CD1c-positive myeloid dendritic cell (primary cell): ENCODE measurements at regions not wholly inside any gene's neighbourhood (a gene's known extent, or its start where the extent isn't known, plus 50 kb on each side); places are given as distances from the start of the nearest gene placed in this dataset.

Source experiments
- DNase-seq: peaks from one replicate; pipeline ENCODE4 v3.0.0-alpha.2; 2016; ENCODE audit errors: extremely low spot score

DNA sequence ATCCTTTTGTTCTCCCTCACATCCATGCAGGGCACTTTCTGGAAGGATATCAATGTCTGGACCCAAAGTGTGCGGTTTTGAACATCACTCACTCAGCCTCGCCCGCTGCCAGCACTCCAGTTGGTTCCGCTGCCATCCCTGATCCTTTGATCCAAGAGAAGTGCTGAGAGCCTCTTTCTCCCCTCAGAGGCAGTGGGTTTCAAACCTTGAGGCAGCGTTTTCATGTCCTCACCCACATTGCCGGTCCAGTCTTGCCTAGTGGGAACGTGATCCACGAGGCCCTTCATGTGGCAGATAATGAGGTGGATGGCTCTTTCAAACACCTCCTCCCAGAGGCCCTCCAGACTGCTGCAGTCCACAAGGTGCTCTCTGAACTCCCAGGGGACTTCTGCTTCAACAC is 122.2 kb downstream of the ACTL8 start:
- DNase-seq, result no peak

DNA sequence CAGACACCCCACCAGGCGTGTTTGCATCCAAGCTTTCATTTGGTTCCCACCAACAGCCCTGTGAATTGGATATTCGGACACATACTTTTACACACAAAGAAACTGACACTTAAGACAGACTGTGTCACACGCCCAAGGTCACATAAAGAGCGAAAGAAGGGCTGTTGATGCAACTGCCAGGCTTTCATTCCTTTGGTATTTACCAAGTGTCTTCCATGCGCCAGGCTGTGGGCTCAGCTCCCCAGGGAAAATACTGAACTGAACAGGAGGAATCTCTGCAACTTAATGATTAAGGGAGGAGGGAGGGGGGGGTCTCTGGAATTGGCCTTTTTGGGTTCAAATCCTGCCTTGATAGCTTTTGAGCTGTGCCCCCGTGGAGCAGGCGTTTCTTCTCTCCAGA is 122.8 kb downstream of the ACTL8 start:
- DNase-seq, result no peak

DNA sequence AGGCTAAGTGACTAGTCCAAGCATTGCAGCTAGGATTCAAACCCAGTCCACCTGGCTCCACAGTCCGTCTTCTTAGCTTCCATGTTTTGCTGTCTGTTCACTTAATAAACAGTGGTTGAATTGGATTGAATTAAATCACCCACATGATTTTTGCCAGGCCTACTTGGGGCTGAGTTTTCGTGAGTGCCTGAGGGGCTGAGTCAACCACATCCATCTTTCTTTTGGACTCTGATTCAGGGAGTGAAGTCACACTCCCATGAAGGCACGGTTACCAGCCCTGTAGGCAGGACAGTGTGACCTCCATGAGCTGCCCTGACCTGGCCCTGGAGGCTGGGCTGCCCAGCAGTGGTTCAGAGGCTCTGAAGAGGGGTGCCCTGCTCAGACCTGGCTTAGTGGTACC is 123.7 kb downstream of the ACTL8 start:
- no peak for DNase-seq

DNA sequence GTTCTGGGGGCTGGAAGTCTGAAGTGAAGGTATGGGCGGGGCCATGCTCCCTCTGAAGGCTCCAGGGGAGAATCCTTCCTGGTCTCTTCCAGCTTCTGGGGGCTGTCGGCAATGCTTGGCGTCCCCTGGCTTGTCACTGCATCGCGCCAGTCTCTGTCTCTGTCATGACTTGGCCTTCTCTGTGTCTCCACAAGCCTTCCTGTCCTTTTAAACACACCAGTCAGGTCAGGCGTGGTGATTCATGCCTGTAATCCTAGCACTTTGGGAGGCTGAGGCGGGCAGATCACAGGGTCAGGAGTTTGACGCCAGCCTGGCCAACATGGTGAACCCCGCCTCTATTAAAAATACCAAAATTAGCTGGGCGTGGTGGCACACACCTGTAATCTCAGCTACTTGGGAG is 125.3 kb downstream of the ACTL8 start:
- DNase-seq, result no peak

DNA sequence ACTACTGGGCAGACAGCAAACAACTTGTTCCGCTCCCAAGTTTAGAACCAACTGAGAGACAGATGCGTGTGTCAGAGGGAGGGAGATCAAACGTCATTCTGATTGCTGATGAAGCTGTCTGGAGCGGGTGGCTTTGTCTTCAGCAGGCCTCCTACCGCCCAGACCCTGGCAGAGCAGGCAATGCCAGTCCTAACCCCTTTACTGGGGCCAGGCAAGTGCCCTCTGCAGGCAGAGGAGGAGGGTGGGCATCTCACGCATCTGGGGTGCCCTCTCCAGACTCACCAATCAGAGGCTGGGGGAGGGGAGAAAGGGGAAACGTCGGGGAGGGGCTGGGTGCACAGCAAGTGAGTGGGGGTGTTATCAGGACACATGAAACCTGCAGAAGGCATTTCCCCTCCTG is 126.6 kb downstream of the ACTL8 start:
- DNase-seq, result no peak

DNA sequence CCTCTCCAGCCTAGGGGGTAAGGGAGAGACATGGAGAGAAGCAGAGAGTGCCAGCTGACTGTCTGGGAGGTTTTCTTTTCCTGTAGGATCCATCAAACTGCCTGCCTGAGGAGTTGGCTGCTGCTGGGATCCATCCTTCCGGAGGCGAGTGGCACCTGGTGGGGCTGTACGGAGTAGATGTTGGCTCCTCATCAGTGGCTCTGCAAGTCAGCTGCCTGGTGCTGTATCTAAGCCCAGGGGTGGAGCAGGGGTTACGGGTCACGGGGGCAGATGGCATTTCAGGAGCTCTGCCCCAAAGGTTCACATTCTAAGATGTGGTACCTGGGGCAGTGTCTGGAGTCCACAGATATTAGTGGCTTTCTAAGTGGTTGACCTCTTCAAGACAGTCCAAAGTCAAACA is 128.0 kb downstream of the ACTL8 start:
- no peak for DNase-seq

DNA sequence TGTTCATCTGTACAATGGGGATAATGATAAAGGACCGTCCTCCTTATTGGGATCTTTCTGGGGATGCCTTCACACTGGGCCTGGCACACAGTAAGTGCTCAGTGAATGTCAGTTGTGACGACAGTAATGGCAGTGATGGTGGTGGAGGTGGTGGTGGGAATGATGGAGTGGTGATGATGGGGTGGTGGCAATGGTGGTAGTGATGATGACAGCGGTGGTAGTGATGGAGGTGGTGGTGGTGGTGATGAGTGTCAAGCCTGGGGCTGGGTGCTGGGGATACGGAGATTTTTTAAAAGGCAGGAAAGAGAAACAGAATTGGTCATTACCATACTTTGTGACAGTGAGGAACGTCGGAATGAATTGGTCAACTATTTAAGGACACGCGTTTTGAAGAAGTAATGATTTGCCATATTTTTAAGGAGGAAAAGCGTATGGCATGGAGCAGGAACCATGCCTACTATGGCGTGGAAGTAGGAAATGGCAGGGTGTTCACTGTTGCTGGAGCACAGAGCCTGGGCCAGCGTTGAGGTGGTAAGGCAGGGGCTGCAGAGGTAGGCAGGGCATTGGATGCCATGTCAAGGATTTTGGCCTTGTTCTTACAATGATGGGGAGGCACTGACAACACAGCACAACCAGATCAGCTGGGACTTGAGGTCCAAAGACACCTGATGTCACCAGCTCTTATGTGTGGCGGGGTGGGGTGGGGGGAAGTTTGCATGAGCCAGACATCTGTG is 128.7 kb downstream of the ACTL8 start:
- no peak for DNase-seq

DNA sequence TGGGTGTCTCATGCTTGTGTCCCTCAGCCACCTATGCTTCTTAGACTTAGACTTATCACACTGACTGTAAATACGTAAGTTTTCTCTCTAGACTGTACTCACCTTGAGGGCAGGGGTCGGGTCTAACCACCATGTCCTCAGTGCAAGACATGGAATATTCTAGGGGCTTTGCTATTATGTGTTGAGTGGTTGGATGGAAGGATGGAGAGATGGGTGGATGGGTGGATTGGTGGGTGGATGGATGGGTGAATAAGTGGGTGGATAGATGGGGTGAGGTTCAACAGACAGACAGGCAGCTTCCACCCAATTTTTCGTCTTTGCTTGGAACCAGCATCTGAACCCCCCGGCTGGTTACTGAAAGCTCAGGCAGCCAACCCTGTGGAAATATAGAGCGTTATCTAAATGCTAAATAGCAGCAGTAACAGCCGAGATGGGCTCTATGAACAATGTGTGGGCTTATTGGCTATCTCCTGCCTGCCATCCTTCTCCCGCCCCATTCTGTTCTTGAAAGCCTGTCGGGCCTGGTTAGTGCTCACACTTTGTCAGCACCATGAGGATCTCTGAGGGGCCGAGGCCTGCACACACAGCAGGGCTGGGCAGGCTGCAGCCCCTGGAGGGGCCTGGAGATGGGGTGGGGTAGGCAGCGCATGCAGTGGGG is 130.7 kb downstream of the ACTL8 start:
- no peak for DNase-seq

DNA sequence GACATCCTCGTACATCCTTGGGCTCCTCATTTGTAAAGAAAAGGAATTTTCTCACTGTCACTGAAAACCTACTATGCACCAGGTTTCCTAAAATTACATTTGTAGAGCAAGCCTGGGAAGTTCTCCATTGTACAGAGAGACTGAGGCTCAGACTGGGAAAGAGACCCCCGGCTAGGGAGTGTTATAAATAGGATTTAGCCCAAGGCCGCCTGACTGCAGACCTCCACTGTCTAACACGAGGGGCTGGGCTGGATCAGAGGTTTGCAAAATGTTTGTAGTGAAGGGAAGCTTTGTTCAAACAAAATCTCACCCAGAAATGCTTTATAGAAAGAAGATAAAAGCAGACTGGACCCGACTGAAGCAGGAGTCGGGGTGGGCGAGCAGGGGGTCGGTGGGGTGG is 131.3 kb downstream of the ACTL8 start:
- no peak for DNase-seq

DNA sequence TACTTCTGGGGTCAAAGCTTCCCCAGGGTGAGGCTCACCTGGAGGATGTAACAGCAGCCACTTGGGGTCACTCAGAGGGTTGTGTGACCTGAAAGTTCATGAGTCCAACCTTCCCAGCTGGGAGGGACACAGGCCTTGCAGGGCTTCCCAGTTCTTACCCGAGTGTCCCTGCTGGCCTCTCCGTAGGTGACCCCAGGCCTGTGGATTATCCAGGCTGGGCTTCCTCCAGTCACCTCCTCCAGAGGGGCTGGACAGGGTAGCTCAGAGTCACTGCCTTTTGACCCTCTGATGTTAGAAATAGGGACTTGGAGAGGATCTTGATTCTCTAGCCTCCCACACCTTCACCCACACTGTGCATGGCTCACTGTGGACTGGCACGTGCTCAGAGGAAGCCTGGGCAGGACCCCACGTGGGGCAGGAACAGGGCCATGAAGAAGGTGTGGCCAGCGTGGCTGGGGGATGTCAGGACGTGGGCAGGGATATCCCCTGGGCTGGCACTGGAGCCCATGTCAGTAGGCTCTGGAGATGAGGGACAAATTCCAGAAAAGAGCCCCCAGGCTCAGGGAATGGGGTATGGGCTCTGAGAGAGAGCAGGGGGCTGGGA is 131.8 kb downstream of the ACTL8 start:
- no peak for DNase-seq

DNA sequence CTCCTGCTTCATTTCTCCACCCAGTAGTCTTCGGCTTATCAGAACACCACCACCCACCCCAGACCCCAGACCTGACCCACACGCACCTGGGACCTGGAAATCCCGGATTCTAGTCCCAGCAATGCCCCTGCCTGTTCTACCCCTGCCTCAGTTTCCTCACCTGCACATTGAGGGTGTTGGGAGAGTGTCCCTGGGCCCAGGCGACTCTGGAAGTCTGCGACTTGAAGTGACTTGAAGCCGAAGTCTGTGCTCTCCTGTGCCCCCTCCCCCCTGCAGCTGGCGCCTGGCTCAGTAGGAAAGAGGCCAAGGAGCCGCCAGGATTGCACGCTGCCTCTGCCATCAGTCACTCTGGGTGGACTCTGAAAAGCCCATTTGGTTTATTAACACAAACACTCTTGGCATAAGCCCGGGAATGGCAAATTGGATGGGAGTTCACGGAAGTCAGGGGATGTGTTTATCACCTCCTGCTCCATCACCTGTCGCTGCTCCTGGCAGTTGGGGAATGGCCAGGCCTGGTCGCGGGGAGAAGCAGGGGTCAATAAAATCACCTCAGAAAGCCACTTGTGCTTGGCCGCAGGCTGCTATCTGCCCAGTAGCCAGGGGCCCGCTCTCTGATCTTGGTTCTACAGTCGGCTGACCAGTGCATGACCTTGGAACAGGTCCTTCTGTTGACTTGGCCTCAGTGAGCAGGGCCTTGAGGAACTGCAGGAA is 132.7 kb downstream of the ACTL8 start:
- no peak for DNase-seq

DNA sequence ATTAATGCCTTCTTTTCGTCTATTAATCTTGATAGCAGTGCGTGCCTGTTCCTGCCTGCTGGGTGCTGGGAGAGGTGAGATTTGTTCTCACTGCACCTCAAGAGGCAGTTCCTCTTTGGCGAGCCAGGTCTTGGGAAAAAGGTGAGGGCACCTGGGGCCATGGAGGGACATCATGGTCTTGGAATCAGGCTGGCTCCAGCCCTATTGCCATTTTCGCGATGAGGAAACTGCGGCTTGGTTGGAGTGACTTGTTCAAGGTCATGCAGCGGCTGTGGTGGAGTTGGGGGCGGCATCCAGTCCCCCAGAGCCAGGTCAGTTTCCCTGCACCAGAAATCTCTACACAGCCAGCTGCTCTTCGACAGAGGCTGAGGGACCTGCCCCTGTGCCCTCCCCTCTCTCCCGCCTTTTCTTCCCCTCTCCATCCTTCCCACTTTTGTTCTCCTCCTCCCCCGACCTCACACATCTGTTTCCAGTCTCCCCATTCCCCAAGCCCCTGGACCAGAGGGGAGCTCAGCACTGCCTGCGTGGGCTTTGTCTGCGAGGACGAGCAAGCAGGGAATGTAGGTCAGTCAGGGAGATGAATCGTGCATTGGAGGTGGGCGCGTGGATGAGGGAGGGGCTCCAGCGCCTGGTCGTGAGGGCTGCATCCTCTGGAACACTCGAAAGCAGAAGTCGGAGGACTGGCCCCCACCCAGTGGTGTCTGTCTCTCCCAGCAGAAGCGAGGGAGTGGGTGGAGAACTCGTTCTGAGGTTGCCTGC is 135.1 kb downstream of the ACTL8 start:
- no peak for DNase-seq

DNA sequence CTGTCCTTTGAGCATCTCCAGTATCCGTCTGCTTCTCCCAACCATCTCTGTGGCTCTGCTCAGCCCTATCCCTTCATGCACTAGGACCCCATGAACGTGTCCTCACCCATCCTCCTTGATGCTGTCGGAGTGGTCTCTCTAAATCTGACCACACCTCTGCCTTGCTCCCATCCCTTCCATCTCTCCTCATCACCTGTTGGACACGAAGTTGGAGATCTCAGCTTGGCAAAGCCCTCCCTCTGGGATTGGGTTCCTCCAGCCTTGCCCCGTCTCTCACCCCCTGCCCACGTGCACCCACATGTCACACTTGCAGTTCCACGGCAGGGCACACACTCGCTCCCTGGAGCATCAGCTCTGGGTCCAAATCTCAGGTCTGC is 135.7 kb downstream of the ACTL8 start:
- no peak for DNase-seq

DNA sequence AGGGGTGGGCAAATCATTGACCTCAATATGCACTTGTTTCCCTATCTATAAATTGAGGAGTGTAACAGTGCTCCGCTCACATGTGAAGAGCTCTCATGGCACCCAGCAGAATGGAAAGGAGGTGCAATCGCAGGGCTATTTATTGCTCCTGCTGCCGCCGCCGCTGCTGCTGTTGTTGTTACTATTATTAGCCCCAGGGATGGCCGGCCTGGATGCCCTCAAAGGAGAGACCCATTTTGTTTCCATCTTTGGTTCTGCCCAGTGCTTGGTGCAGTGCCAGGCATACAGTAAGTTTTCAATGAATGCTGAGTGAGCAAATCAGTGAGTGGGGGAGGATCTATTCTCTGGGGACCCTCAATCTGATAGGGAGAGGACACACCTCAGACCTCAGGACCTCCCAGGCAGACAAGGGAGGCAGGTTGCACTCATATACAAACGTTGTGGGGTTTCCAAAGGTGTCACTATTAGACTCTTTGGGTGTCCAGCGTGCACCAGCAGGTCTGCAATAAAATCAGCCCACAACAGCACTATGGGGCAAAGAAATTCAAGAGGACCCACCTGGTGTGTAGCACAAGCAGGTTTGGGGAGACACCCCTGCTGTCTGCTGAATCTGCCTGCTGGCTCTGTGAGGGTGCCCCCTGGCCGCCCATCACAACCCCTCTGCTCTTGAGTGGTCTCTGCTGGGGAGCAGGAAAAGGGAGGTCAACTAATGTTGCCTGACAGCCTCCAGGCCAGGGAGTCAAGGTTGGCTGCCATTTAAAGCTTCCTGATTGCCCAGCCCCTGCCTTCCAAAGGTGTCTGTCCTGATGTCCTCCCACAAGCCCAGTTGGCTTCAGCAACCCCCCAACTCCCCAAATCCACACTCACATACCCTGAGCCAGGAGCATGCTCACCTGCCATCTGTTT is 136.3 kb downstream of the ACTL8 start:
- DNase-seq, result no peak

DNA sequence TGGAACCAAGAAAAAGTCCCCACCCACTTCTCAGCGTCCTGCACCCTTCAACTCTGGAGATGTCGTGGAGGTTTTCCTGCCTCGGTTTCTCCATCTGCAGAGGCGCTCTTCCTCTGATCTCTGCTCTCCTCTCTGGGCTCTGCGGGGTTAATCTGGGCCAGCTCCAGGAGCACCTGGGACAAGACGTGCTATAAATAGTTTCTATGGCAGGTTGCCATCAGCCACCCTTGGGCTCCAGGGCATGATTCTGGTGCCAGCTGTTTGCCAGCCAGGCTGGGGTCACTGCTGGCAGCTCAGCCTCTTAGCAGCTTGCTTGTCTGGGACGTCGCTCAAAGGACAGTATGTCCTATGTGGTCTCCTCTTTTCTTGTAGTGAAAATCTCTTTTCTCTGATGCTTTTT is 137.1 kb downstream of the ACTL8 start:
- DNase-seq, result no peak

DNA sequence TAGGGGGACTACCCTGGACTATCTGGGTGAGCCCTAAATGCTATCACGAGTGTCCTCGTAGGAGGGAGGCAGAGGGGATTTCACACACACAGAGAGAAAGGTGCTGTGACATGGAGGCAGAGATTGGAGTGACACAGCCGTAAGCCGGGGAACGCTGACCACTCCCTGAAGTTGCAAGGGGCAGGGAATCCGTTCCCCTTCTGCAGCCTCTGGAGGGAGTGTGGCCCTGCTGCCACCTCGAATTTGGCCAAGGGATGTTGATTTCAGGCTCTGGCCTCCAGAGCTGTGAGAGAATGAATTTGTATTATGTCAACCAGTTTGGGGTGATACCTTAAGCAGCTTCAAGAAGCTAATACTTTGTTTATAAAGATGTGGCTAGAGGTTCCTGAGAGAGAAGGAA is 137.7 kb downstream of the ACTL8 start:
- no peak for DNase-seq

DNA sequence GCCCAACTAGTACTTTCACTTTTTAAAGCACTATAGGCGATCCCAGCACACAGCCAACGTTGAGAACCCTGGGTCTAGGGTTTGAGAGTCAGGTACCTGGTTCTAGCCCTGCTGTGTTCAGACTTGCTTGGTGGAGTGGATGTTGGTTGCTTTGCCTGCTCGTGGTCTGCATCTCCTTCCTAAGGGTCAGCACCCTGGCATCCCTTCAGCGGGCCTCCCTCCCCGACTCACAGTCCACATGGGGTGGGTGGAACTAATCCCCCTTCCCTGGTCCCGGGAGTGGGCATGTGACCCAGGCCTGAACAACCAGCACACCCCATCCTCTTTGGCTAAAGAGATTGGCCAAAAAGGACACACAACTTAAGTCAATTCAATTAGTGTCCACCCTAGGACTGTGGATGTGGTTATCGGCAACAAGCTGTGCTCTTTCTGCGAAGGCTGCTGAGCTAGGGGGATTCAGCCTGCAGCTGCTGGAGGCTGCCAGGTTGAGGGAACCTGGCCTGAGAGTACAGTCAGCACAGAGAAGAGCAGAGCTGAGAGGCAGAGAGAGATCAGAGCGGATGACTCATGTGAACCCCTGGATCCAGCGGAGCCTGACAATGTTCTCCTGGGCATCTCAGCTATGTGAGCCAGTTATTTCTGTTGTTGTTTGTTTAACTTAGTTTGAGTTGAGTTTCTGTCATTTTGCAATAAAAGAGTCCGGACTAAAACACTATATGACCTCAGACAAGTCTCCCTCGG is 138.9 kb downstream of the ACTL8 start:
- no peak for DNase-seq

DNA sequence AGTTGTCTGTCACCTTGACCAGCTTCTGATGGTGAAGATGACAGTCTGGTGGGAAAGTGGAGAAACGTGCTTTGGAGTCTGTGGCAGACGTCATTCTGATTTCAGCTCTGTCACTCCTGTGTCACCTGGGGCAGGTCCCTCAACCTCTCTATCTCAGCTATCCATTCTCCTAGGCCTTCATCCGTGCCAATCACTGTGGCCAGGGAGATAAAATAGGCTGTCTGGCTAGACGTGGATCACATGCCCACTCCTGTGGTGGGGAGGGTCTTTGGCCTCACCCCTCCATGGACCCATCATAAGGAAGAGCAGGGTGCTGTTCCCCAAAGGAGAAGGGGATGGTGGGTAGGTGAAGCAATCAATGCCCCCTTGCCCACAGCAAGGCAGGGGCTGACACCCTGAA is 140.3 kb downstream of the ACTL8 start:
- DNase-seq, result no peak

DNA sequence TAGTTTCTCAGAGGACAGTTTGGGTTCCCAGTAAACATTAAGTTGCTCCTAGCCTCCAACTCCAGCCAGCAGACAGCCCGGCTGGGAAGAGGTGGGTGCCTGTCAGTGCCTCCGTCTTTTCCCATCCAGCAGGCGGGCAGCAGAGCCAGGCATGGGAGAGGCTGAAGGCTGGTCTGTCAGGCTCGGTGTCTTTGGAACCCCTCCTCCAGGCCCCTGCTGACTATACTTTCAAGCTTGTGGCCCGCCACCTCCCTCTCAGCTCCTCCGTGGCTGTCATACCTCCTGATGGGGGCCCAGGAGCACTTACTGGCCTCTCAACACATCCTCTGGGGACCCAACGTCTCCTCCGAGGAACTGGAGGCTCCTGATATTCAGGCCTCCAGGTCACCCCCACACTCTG is 140.9 kb downstream of the ACTL8 start:
- DNase-seq, result no peak

DNA sequence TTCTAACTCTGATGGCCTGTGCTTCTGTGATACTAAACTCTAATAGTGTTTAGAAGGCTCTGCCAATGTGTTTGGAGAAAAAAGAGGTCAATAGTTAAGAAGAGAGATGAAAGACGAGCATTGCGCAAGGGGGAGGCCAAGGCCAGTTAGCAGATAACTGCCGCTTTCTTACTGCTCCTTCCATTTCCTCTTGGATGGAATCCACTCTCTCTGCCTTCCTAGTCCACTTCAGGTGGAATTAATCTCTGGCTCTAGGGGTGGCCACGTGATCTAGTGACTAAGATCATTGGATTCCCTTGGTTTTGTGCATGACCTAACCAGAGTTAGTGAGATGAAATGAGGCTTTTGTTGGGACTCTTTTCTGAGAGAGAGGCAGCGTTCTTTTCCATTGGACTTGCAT is 148.3 kb downstream of the ACTL8 start:
- no peak for DNase-seq
